OCI-LY1 (cell line): ENCODE measurements at regions not wholly inside any gene's neighbourhood (a gene's known extent, or its start where the extent isn't known, plus 50 kb on each side); places are given as distances from the start of the nearest gene placed in this dataset.

Experiments
- H2AFZ ChIP-seq: fragments of 200-600 bp; sonication (generic), shearing (Covaris generic); 2 replicates; pipeline ENCODE4 v1.6.0; 2014; ENCODE audit warnings: antibody characterized with exemption, mild to moderate bottlenecking, low read length
- H3F3A ChIP-seq: fragments of 200-600 bp; sonication (generic), shearing (Covaris generic); 2 replicates; pipeline ENCODE4 v1.6.0; 2014; ENCODE audit warnings: mild to moderate bottlenecking, antibody characterized with exemption, low read length, moderate library complexity; ENCODE audit not compliant: insufficient read depth
- H3K27ac ChIP-seq: fragments of 200-600 bp; sonication (generic); 2 replicates; pipeline ENCODE4 v1.5.1; 2014; ENCODE audit warnings: low read length, mixed run types, mild to moderate bottlenecking, low read depth; ENCODE audit not compliant: poor library complexity, severe bottlenecking
- H3K27me3 ChIP-seq: fragments of 200-600 bp; sonication (generic); 2 replicates; pipeline ENCODE4 v1.6.0; 2014; ENCODE audit warnings: antibody characterized with exemption, mild to moderate bottlenecking, low read length, moderate library complexity; ENCODE audit not compliant: insufficient read depth
- H3K36me3 ChIP-seq: fragments of 200-600 bp; sonication (generic); 2 replicates; pipeline ENCODE4 v1.6.1; 2014; ENCODE audit warnings: mild to moderate bottlenecking, antibody characterized with exemption, low read length, moderate library complexity, mixed read lengths; ENCODE audit not compliant: insufficient read depth
- H3K4me1 ChIP-seq: fragments of 200-600 bp; sonication (generic); 2 replicates; pipeline ENCODE4 v1.5.1; 2014; ENCODE audit warnings: mild to moderate bottlenecking, low read length, moderate library complexity; ENCODE audit not compliant: insufficient read depth, severe bottlenecking
- H3K4me2 ChIP-seq: fragments of 200-600 bp; sonication (generic), shearing (Covaris generic); 2 replicates; pipeline ENCODE4 v1.6.1; 2014; ENCODE audit warnings: low read length
- H3K4me3 ChIP-seq: fragments of 200-600 bp; sonication (generic); 2 replicates; pipeline ENCODE4 v1.5.1; 2014; ENCODE audit warnings: low read length, low read depth, mild to moderate bottlenecking, mixed read lengths; ENCODE audit not compliant: poor library complexity, severe bottlenecking
- H3K79me2 ChIP-seq: fragments of 200-600 bp; shearing (Covaris generic); 2 replicates; pipeline ENCODE4 v1.6.1; 2016; ENCODE audit warnings: mixed run types, low read length, mixed read lengths; ENCODE audit not compliant: insufficient read depth
- H3K9ac ChIP-seq: fragments of 200-600 bp; sonication (generic), shearing (Covaris generic); 2 replicates; pipeline ENCODE4 v1.6.1; 2014; ENCODE audit warnings: mild to moderate bottlenecking, low read length, mixed read lengths
- H3K9me2 ChIP-seq: fragments of 200-600 bp; sonication (generic), shearing (Covaris generic); 2 replicates; pipeline ENCODE4 v1.6.1; 2014; ENCODE audit warnings: low read depth, mild to moderate bottlenecking, low read length, mixed read lengths
- H3K9me3 ChIP-seq: fragments of 200-600 bp; shearing (Covaris generic); 2 replicates; pipeline ENCODE4 v1.6.1; 2014; ENCODE audit warnings: low read length, mixed read lengths
- H4K20me1 ChIP-seq: fragments of 200-600 bp; sonication (generic), shearing (Covaris generic); 2 replicates; pipeline ENCODE4 v1.6.0; 2016; ENCODE audit warnings: mild to moderate bottlenecking, low read length; ENCODE audit not compliant: insufficient read depth
- EZH2 ChIP-seq: fragments of 200-600 bp; sonication (generic), shearing (Covaris generic); IDR thresholded peaks from 2 replicates; pipeline ENCODE4 v1.8.0; 2017; ENCODE audit warnings: borderline replicate concordance, mixed run types, mild to moderate bottlenecking, antibody characterized with exemption, low read length, moderate library complexity, mixed read lengths
- TF ChIP-seq, protein P1 (sequence below): fragments of 200-600 bp; sonication (generic), shearing (Covaris generic); IDR thresholded peaks from 2 replicates; pipeline ENCODE4 v1.5.1; 2017; ENCODE audit warnings: mild to moderate bottlenecking, antibody characterized with exemption, low read length, moderate library complexity, mixed read lengths

DNA sequence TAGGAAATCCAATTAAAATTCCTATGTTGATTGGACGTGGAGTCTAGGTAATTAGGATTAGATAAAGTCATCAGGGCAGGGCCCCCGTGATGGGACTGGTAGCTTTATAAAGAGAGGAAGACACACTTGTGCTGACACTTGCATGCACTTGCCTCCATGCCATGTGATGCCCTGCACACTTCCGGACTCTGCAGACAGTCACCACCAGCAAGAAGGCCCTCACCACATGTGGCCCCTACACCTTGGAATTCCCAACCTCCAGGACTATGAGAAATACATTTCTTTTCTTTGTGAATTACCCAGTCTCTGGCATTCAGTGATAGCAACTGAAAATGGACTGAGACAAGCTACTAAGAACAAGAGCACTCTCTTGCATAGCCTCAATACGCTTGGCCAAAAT lies 90.6 kb downstream of the CRYGS start:
- no peaks in the 10 kb centered on the region for H3K9me2 ChIP-seq
- H3K9me3 ChIP-seq, result no peaks in the 10 kb centered on the region
- no peaks in the 10 kb centered on the region for H3K4me1 ChIP-seq
- TF ChIP-seq, protein P1, sequence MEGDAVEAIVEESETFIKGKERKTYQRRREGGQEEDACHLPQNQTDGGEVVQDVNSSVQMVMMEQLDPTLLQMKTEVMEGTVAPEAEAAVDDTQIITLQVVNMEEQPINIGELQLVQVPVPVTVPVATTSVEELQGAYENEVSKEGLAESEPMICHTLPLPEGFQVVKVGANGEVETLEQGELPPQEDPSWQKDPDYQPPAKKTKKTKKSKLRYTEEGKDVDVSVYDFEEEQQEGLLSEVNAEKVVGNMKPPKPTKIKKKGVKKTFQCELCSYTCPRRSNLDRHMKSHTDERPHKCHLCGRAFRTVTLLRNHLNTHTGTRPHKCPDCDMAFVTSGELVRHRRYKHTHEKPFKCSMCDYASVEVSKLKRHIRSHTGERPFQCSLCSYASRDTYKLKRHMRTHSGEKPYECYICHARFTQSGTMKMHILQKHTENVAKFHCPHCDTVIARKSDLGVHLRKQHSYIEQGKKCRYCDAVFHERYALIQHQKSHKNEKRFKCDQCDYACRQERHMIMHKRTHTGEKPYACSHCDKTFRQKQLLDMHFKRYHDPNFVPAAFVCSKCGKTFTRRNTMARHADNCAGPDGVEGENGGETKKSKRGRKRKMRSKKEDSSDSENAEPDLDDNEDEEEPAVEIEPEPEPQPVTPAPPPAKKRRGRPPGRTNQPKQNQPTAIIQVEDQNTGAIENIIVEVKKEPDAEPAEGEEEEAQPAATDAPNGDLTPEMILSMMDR, result no peak
- no peak for TF ChIP-seq EZH2
- no peaks in the 10 kb centered on the region; the same call in 1 of the 2 replicates for H3K27me3 ChIP-seq
- H3K4me2 ChIP-seq, result no peak overlapping the region
- H4K20me1 ChIP-seq, result no peaks in the 10 kb centered on the region
- no peak overlapping the region for H2AFZ ChIP-seq
- no peaks in the 10 kb centered on the region for H3K79me2 ChIP-seq
- H3F3A ChIP-seq, result no peaks in the 10 kb centered on the region
- no peak overlapping the region for H3K4me3 ChIP-seq
- H3K9ac ChIP-seq, result no peak overlapping the region
- H3K27ac ChIP-seq, result no peak overlapping the region
- no peaks in the 10 kb centered on the region for H3K36me3 ChIP-seq

DNA sequence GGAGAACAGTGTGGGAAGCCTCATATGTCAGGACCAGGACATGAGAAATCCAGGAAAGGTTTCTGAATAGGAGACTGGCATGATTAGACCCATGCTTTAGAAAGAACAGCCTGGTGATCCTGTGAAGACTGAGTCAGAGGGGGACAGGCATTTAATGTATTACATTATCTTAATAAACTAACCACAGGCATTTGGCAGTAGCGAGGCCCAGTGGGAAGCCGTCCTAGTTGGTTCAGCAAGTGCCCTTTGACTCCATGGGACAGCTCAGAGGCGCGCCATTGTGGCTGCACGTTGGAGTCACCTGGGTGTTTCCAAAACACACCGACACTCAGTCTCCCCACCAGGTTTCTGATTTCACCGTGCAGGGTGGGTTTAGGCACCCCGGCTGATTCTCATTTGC lies 90.5 kb upstream of the DGKG start:
- Histone ChIP-seq H3K36me3 (no peaks in the 10 kb centered on the region), H3K4me2 (no peak overlapping the region), H3K9ac (no peak overlapping the region), H3K4me1 (no peaks in the 10 kb centered on the region), H3K79me2 (no peaks in the 10 kb centered on the region), H3K4me3 (no peak overlapping the region), H3K27me3 (no peaks in the 10 kb centered on the region; the same call in 1 of the 2 replicates), H2AFZ (no peak overlapping the region), H4K20me1 (no peaks in the 10 kb centered on the region), H3F3A (no peaks in the 10 kb centered on the region), H3K9me2 (no peaks in the 10 kb centered on the region), H3K27ac (no peak overlapping the region), H3K9me3 (no peaks in the 10 kb centered on the region)
- TF ChIP-seq, protein P1, result no peak
- no peak for TF ChIP-seq EZH2

DNA sequence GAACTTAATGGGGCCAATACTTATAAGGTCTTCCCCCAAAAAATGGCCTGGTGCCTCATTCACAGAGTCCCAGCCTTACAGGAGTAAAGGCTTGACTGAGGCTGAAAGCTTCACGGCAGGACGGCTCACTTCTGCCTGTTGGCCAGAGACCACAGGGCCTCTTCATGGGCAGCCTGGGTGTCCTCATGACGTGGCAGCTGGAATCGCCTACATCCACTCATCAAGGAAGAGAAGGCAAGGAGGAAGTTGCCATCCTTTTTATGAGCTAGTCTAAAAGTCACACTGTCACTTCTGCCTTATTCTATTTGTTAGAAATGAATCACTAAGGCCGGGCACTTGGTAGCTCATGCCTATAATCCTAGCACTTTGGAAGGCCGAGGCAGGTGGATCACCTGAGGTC lies 89.3 kb upstream of the DGKG start:
- Histone ChIP-seq H3K9me2 (no peaks in the 10 kb centered on the region), H3K79me2 (no peaks in the 10 kb centered on the region), H2AFZ (no peak overlapping the region), H3K9me3 (no peaks in the 10 kb centered on the region), H3K27ac (no peak overlapping the region), H3K4me3 (no peak overlapping the region), H4K20me1 (no peaks in the 10 kb centered on the region), H3K9ac (no peak overlapping the region), H3K4me2 (no peak overlapping the region), H3K4me1 (no peaks in the 10 kb centered on the region), H3K36me3 (no peaks in the 10 kb centered on the region), H3F3A (no peaks in the 10 kb centered on the region), H3K27me3 (peaks cover 8% of the 10 kb centered on the region; the same call in 1 of the 2 replicates)
- TF ChIP-seq, protein P1, result no peak
- no peak for TF ChIP-seq EZH2
